K562 (cell line): ENCODE measurements at regions not wholly inside any gene's neighbourhood (a gene's known extent, or its start where the extent isn't known, plus 50 kb on each side); places are given as distances from the start of the nearest gene placed in this dataset.

Source experiments
- ATF7 ChIP-seq: fragments of 450-650 bp; IDR thresholded peaks from 2 replicates; pipeline ENCODE4 v1.7.1; 2014; ENCODE audit warnings: mild to moderate bottlenecking, moderate library complexity
- CHCHD3 ChIP-seq: fragments of 250-450 bp; sonication (Bioruptor Pico); IDR thresholded peaks from 2 replicates; pipeline ENCODE4 v2.1.2; 2022; ENCODE audit warnings: mild to moderate bottlenecking
- ESRRB ChIP-seq: fragments of 250-450 bp; sonication (Bioruptor Pico); IDR thresholded peaks from 2 replicates; pipeline ENCODE4 v1.5.0; 2020; ENCODE audit warnings: mild to moderate bottlenecking, moderate library complexity, borderline replicate concordance
- HNRNPLL ChIP-seq: fragments of 200-400 bp; formaldehyde crosslinking; IDR thresholded peaks from 2 replicates; pipeline ENCODE4 v1.6.1; 2017; ENCODE audit warnings: low read length, low read depth, mild to moderate bottlenecking; ENCODE audit not compliant: poor library complexity, severe bottlenecking
- MCM3 ChIP-seq: fragments of 450-650 bp; IDR thresholded peaks from 2 replicates; pipeline ENCODE4 v1.6.1; 2016
- PTRF ChIP-seq: fragments of 450-650 bp; IDR thresholded peaks from 2 replicates; pipeline ENCODE4 v1.6.1; 2016; ENCODE audit warnings: mild to moderate bottlenecking, missing genetic modification characterization, missing compliant biosample characterization
- RAD21 ChIP-seq, 2 experiments: fragments of 250-450 bp in 1 of 2; fragments of 450-650 bp in 1 of 2; sonication (Bioruptor Pico) in 1 of 2; formaldehyde crosslinking in 1 of 2; IDR thresholded peaks in 1 of 2; conservative IDR thresholded peaks in 1 of 2; 2 replicates each; pipeline versions ENCODE4 v1.4.0 to v1.8.0; 2020 to 2022; ENCODE audit warnings: mild to moderate bottlenecking in 2 of 2, moderate library complexity in 1 of 2
- RBBP5 ChIP-seq: fragments of 200-600 bp; sonication (generic); IDR thresholded peaks from 2 replicates; pipeline ENCODE4 v1.6.1; 2012; ENCODE audit warnings: borderline replicate concordance, mild to moderate bottlenecking, low read length, control low read depth, inconsistent platforms; ENCODE audit not compliant: insufficient read depth, poor library complexity, severe bottlenecking
- STAT5B ChIP-seq: fragments of 250-450 bp; sonication (Bioruptor Pico); IDR thresholded peaks from 2 replicates; pipeline ENCODE4 v1.8.0; 2021; ENCODE audit warnings: mild to moderate bottlenecking, inconsistent platforms
- THRAP3 ChIP-seq: fragments of 450-650 bp; IDR thresholded peaks from 2 replicates; pipeline ENCODE4 v1.6.1; 2016; ENCODE audit warnings: mild to moderate bottlenecking, inconsistent platforms, borderline replicate concordance
- ZFP1 ChIP-seq: fragments of 450-650 bp; formaldehyde crosslinking; IDR thresholded peaks from 2 replicates; pipeline ENCODE4 v1.4.0; 2020; ENCODE audit warnings: mild to moderate bottlenecking, mixed read lengths
- ZNF121 ChIP-seq: sonication (generic); formaldehyde crosslinking; conservative IDR thresholded peaks from 2 replicates; pipeline ENCODE4 v1.8.0; 2022; ENCODE audit warnings: missing genetic modification reagents
- ZNF197 ChIP-seq: fragments of 200-800 bp; sonication (Bioruptor generic); IDR thresholded peaks from 2 replicates; pipeline ENCODE4 v1.6.1; 2016; ENCODE audit warnings: low read depth, missing genetic modification characterization, missing compliant biosample characterization
- ZNF76 ChIP-seq: fragments of 250-450 bp; sonication (Bioruptor Pico); IDR thresholded peaks from 2 replicates; pipeline ENCODE4 v1.4.0; 2020; ENCODE audit warnings: mild to moderate bottlenecking, moderate library complexity, borderline replicate concordance
- TF ChIP-seq, protein P1 (sequence below): sonication (generic); formaldehyde crosslinking; IDR thresholded peaks from 2 replicates; pipeline ENCODE4 v1.8.0; 2023; ENCODE audit warnings: missing genetic modification reagents, mild to moderate bottlenecking, borderline replicate concordance
- TF ChIP-seq, protein P2 (sequence below): sonication (generic); formaldehyde crosslinking; IDR thresholded peaks from 2 replicates; pipeline ENCODE4 v1.8.1; 2022; ENCODE audit warnings: missing genetic modification reagents
- TF ChIP-seq, protein P3 (sequence below): fragments of 250-450 bp; sonication (Bioruptor Pico); IDR thresholded peaks from 2 replicates; pipeline ENCODE4 v1.4.0; 2020; ENCODE audit warnings: mild to moderate bottlenecking, moderate library complexity
- TF ChIP-seq, protein P4 (sequence below): fragments of 450-650 bp; conservative IDR thresholded peaks from 2 replicates; pipeline ENCODE4 v1.6.1; 2016; ENCODE audit warnings: missing genetic modification characterization, low read depth, mild to moderate bottlenecking, missing compliant biosample characterization, moderate library complexity
- TF ChIP-seq, protein P5 (sequence below): fragments of 450-650 bp; IDR thresholded peaks from 2 replicates; pipeline ENCODE4 v1.6.1; 2016; ENCODE audit warnings: missing biosample characterization, missing genetic modification characterization

DNA sequence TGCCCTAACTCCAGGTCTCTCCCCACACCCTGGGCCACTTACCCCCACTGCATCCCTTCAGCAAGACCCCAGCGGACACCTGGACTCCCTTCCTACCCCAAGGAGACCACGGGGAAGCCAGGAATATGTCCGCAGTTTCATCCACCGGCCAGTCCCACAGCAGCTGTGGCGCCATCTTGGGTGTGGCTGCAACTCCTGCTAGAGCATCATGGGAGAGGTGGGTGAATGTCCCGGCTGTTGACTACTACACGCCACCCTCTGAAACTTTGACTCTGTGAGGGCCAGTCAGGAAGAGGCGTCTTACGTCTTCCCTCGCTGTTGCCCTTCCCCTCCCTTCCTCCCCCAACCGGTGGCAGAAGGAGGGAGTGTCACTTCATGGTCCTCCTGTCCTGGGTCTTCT is 238.3 kb upstream of the RNF32 start (continued):
- TF ChIP-seq PTRF (tag) (no peak), ATF7 (peak; percentile 53; the same call in 1 of the 2 replicates), ZNF197 (CRISPR knock-in tag) (peak; percentile 42; the same call in 1 of the 2 replicates), RAD21 (CRISPR knock-in tag; conservative IDR thresholded peaks at IDR 0.05 in 1 of 2, IDR thresholded peaks at IDR 0.05 in 1 of 2) (no peak), CHCHD3 (CRISPR knock-in tag) (no peak), ZFP1 (no peak), STAT5B (CRISPR knock-in tag) (no peak), THRAP3 (no peak), ESRRB (CRISPR knock-in tag) (no peak), ZNF76 (CRISPR knock-in tag) (peak; percentile 89), MCM3 (no peak), HNRNPLL (no peak), ZNF121 (CRISPR knock-in tag) (no peak), RBBP5 (no peak)
- TF ChIP-seq, protein P1, sequence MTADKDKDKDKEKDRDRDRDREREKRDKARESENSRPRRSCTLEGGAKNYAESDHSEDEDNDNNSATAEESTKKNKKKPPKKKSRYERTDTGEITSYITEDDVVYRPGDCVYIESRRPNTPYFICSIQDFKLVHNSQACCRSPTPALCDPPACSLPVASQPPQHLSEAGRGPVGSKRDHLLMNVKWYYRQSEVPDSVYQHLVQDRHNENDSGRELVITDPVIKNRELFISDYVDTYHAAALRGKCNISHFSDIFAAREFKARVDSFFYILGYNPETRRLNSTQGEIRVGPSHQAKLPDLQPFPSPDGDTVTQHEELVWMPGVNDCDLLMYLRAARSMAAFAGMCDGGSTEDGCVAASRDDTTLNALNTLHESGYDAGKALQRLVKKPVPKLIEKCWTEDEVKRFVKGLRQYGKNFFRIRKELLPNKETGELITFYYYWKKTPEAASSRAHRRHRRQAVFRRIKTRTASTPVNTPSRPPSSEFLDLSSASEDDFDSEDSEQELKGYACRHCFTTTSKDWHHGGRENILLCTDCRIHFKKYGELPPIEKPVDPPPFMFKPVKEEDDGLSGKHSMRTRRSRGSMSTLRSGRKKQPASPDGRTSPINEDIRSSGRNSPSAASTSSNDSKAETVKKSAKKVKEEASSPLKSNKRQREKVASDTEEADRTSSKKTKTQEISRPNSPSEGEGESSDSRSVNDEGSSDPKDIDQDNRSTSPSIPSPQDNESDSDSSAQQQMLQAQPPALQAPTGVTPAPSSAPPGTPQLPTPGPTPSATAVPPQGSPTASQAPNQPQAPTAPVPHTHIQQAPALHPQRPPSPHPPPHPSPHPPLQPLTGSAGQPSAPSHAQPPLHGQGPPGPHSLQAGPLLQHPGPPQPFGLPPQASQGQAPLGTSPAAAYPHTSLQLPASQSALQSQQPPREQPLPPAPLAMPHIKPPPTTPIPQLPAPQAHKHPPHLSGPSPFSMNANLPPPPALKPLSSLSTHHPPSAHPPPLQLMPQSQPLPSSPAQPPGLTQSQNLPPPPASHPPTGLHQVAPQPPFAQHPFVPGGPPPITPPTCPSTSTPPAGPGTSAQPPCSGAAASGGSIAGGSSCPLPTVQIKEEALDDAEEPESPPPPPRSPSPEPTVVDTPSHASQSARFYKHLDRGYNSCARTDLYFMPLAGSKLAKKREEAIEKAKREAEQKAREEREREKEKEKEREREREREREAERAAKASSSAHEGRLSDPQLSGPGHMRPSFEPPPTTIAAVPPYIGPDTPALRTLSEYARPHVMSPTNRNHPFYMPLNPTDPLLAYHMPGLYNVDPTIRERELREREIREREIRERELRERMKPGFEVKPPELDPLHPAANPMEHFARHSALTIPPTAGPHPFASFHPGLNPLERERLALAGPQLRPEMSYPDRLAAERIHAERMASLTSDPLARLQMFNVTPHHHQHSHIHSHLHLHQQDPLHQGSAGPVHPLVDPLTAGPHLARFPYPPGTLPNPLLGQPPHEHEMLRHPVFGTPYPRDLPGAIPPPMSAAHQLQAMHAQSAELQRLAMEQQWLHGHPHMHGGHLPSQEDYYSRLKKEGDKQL (CRISPR knock-in tag), result no peak
- TF ChIP-seq, protein P2, sequence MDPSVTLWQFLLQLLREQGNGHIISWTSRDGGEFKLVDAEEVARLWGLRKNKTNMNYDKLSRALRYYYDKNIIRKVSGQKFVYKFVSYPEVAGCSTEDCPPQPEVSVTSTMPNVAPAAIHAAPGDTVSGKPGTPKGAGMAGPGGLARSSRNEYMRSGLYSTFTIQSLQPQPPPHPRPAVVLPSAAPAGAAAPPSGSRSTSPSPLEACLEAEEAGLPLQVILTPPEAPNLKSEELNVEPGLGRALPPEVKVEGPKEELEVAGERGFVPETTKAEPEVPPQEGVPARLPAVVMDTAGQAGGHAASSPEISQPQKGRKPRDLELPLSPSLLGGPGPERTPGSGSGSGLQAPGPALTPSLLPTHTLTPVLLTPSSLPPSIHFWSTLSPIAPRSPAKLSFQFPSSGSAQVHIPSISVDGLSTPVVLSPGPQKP (CRISPR knock-in tag), result no peak
- TF ChIP-seq, protein P3, sequence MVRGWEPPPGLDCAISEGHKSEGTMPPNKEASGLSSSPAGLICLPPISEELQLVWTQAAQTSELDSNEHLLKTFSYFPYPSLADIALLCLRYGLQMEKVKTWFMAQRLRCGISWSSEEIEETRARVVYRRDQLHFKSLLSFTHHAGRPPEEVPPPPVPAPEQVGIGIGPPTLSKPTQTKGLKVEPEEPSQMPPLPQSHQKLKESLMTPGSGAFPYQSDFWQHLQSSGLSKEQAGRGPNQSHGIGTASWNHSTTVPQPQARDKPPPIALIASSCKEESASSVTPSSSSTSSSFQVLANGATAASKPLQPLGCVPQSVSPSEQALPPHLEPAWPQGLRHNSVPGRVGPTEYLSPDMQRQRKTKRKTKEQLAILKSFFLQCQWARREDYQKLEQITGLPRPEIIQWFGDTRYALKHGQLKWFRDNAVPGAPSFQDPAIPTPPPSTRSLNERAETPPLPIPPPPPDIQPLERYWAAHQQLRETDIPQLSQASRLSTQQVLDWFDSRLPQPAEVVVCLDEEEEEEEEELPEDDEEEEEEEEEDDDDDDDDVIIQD (CRISPR knock-in tag), result no peak
- TF ChIP-seq, protein P4, sequence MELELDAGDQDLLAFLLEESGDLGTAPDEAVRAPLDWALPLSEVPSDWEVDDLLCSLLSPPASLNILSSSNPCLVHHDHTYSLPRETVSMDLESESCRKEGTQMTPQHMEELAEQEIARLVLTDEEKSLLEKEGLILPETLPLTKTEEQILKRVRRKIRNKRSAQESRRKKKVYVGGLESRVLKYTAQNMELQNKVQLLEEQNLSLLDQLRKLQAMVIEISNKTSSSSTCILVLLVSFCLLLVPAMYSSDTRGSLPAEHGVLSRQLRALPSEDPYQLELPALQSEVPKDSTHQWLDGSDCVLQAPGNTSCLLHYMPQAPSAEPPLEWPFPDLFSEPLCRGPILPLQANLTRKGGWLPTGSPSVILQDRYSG, result peak; percentile 85; the same call in 1 of the 2 replicates
- TF ChIP-seq, protein P5, sequence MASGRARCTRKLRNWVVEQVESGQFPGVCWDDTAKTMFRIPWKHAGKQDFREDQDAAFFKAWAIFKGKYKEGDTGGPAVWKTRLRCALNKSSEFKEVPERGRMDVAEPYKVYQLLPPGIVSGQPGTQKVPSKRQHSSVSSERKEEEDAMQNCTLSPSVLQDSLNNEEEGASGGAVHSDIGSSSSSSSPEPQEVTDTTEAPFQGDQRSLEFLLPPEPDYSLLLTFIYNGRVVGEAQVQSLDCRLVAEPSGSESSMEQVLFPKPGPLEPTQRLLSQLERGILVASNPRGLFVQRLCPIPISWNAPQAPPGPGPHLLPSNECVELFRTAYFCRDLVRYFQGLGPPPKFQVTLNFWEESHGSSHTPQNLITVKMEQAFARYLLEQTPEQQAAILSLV, result no peak
